G401.6 (cell line): ENCODE measurements at regions not wholly inside any gene's neighbourhood (a gene's known extent, or its start where the extent isn't known, plus 50 kb on each side); places are given as distances from the start of the nearest gene placed in this dataset.
"Not testable (repeated sequence)": the region's sequence is repeated elsewhere in the genome, so short reads cannot be mapped to it uniquely, and the experiment has no call there.

Source experiments
- FAIRE-seq: peaks from 2 replicates; lab custom pipeline; 2012; peaks lifted over from hg19 to GRCh38; lab: Jason Lieb, UNC

GRCh38 chr2:43013821-43014345 is 212.5 kb downstream of the ZFP36L2 start:
- no peak for FAIRE-seq

DNA sequence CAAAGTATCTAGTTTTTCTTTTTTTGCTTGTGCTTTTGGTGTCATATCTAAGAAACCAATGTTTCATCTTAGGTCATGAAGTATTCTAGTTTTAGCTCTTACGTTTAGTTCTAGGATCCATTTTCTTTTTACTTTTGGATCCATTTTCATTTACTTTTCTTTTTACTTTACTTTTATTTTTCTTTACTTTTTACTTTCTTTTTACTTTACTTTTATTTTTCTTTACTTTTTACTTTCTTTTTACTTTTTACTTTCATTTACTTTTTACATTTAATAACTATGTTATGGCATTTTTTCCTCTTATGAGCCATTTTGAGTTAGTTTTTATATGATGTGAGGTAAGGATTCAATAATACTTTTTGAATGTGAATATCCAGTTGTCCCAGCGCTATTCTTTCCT is 213.4 kb downstream of the ZFP36L2 start:
- peak; percentile 88 for FAIRE-seq

DNA sequence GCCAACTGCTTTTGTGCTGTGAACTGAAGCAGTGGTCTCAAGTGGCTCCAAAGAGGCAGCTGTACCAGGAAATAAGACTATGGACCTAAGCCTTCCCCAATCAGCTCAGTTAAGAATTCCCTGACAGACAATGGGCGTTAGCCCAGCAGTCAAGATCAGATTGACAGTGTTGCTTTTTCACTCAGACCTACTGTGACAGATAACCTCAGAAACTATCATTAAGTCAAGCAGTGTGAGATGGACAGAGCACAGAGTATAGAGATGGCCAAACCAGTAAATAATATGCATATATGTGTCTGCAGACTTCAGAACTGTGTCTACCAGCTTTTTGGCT is 215.3 kb downstream of the ZFP36L2 start:
- FAIRE-seq = no peak

GRCh38 chr2:43010438-43011157 is 215.8 kb downstream of the ZFP36L2 start:
- no peak for FAIRE-seq

DNA sequence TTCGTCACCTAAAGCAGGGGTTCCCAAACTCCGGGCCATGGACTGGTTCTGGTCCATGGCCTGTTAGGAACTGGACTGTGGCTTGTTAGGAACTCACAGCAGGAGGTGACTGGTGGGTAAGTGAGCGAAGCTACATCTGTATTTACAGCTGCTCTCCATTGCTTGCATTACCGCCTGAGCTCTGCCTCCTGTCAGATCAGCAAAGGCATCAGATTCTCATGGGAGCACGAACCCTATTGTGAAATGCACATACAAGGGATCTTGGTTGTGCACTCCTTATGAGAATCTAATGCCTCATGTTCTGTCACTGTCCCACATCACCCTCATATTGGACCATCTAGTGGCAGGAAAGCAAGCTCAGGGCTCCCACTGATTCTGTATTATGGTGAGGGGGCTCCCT is 217.0 kb downstream of the ZFP36L2 start:
- FAIRE-seq = no peak

GRCh38 chr2:43008388-43008787 is 216.0 kb upstream of the HAAO start:
- no peak for FAIRE-seq

- no peak for FAIRE-seq
Observed at GRCh38 chr2:43007901-43008300, 215.5 kb upstream of the HAAO start.

DNA sequence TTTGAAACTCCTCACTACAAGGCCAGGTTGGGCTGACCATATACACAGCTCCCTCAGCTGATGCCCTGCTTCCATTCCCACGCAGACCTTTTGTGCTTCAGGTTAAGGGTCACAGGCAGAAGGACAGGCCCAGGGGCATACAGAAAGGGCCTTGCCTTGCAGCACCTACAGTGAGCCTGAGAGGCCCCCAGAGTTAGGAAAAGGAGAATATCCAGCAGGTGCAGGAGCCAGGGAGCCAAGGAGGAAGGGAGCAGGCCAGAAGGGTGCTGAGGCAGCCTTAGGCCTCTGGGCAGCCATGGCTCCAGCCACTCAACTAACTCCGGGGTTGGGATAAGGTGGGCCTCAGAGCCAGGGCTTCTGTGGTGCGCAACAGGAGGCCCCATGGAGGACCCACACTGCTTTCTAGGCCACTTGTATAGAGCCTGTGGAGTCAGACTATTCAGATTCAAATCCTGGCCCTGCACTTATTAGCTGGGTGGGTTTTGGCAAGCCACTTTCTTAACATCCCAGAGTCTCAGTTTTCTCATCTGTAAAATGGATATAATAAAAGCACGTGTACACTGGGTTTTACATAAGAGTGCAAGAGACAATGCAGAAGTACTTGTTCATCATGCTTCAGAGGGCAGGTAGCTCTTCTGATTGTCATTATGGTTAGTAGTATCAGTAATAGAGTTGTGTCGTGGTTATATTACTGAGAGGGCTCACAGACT is 214.6 kb upstream of the HAAO start:
- FAIRE-seq = no peak

GRCh38 chr2:43005975-43006833 is 213.8 kb upstream of the HAAO start:
- FAIRE-seq = no peak

GRCh38 chr2:43005245-43005974 is 213.0 kb upstream of the HAAO start:
- no peak for FAIRE-seq

- FAIRE-seq = no peak
Observed at GRCh38 chr2:43004879-43005244, 212.5 kb upstream of the HAAO start.

GRCh38 chr2:43004126-43004865 is 211.9 kb upstream of the HAAO start:
- not testable (repeated sequence) for FAIRE-seq

- FAIRE-seq = no peak
Observed at GRCh38 chr2:43003702-43004101, 211.3 kb upstream of the HAAO start.

DNA sequence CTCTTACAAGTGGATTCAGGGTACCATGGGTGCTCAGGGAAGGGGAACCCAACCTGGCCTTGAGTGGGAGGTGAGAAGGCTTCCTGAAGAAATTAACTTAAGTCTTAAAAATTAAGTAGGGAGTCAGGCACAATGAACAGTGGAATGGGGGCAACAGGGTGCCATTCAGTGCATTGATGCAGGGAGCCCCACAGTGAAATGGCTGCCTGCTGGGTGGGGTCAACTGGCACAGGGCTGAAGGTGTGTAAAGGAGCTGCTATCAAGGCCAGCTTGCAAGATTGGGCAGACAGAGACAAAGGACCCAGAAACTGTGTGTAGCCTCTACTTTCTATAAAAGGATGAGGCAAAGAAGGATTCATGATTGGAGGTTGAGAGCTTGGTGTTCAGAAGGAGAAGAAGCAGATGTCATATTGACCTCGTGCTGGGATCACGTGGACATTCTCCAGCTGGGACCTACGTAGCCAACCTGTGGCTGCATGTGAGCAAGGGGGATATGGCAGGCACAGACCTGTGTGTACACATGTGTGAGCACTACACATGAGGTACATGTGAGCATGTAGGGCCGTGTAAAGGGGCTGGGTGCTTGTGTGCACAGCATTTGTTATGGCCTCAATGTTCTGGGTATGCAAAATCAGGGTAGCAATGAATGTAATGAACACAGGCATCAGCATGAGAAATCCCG is 209.5 kb upstream of the HAAO start:
- FAIRE-seq = no peak

DNA sequence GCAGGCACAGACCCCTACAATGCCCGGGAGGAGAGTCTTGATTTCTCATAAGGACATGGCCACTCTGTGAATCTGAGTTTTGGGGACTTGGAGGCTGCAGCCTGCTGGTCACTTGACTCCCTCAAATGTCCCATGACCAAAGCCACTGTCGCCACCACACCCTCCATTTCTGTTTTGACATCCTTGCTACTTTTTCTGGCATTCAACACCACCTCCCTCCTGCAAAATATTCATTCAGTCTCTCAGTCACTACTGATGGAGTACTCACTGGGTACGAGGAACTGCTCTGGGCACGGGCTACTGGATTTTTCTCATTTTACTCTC is 208.6 kb upstream of the HAAO start:
- no peak for FAIRE-seq

GRCh38 chr2:43000242-43001054 is 208.1 kb upstream of the HAAO start:
- no peak for FAIRE-seq

DNA sequence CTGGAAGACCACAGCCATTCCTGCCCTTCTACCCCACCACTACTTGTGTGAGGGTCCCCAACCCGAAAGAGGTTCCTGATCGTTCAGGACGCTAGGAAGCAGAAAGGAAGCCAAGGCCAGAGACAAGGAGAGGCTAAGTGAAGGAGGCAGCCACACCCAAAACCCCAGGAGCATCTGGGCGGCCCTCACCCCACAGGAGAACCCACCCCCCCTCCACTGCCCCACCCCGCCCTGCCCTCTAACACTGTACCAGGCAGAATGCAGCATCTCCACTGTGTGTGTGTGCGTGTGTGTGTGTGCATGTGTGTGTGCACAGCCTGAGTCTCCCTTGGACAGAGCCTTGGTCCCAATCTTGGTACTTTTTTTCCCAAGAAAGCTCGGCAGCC is 207.5 kb upstream of the HAAO start:
- no peak for FAIRE-seq

DNA sequence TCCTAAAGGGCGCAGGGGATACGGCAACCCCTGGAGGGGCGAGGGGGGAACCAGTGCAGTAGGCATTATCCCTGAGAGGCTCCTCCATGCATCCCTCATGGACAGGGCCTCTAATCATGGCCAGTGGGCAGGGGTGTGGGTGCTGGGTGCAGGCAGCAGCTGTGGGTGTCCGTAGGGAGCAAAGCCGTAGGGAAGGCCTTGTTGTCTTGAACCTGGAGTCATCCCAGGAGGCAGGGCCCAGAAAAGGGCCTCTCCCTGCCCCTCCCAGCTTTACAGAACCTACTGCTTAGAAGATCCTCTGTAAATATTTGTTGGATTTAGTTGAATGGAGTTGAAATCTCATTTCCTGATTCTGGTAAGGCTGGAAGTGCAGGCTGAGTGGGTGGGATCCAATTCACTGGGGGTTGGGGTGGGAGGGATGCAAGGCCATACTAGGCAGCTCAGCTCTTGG is 207.0 kb upstream of the HAAO start:
- FAIRE-seq = no peak

DNA sequence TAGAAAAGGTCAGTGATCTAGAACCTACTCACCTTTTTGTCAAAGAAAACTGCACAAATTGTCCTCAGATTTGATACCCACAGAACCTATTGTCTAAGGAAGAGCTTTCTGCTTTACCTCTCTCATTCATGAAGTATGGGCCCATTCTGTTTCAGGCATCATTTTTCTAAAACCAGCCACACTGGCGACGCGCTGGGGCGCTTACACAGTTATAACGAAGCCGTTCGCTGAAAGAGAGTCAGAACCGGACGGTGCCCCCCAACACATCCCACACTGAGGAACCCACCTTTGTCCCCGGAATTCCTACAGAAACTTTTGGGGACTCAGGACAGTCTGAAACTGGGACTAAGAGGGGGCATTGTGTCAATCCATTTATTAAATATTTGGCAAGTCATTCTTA is 206.3 kb upstream of the HAAO start:
- no peak for FAIRE-seq

DNA sequence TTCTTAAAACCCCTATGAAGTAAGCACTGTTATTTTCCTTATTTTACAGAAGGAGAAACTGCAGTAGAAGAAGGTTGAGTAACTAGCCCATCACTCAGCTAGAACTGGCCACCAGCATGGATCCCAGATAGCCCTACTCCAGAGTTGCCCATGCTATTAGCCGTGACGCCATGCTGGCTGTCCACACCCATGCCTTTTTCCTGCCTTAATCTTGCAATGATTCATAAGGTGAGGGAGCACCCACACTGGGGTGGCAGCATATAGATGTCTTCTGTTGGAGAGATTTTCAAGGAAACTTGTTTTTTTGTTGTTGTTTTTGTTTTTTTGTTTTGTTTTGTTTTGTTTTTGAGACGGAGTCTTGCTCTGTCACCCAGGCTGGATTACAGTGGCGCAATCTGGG is 204.1 kb upstream of the HAAO start:
- no peak for FAIRE-seq
